Stimulated activated CD8-positive, alpha-beta memory T cell treated with anti-CD3 and anti-CD28 coated beads, Interleukin-15, amount 100 ng/mL, for 4 hours (primary cell): ENCODE measurements at regions not wholly inside any gene's neighbourhood (a gene's known extent, or its start where the extent isn't known, plus 50 kb on each side); places are given as distances from the start of the nearest gene placed in this dataset.

Experiments used
- DNase-seq, 2 donors: peaks; one replicate each; pipeline ENCODE4 v3.0.0-alpha.2; 2020; ENCODE audit warnings: low read depth in 2 of 2

DNA sequence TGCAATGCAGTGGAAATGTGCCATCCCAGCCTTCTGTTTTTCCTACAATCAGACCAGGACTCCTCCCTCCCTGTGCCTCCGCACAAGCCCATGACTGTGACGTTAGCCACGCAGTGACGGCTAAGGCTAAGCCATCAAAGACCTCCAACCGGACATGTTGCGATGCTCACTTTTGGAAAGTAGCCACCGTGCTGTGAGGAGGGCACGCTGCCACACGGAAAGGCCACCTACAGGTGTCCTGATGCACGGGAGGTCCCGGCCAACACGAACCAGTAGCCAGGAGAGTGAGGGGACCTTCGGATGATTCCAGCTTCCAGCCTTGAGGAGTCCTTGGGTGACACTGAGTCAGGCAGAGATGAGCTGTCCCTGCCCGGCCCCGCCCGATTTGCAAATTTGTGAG lies 53.9 kb downstream of the FOXL1 start:
- DNase-seq: no peak

- no peak for DNase-seq
Measured at GRCh38 chr16:86632944-86633343, 54.6 kb downstream of the FOXL1 start.

- DNase-seq: no peak
Measured at GRCh38 chr16:86634292-86634691, 55.9 kb downstream of the FOXL1 start.

- no peak for DNase-seq
Measured at GRCh38 chr16:86635176-86635876, 57.0 kb downstream of the FOXL1 start.

GRCh38 chr16:86635926-86636325 lies 57.6 kb downstream of the FOXL1 start:
- DNase-seq: no peak

DNA sequence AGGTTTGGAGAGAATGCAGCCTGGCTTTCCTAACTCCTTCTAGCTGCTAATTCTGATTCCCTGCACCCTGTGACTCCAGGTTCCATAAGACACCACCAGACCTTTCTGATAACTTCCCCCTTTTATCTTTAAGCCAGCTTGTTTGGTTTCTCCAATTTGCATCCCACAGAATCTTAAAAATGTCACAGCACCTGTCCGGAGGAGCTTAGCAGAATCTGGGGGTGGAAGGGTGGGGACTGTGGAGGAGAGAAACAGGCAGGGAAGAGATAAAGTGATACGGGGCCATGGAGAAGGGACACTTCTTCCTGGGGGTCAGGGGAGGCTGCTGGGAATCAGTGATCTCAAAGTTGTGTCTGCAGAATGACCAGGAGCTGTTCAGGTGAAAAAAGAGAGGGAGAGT lies 59.4 kb downstream of the FOXL1 start:
- DNase-seq: no peak

- no peak for DNase-seq
Measured at GRCh38 chr16:86638642-86639041, 60.3 kb downstream of the FOXL1 start.

- DNase-seq: no peak
Measured at GRCh38 chr16:86639354-86639753, 61.0 kb downstream of the FOXL1 start.

DNA sequence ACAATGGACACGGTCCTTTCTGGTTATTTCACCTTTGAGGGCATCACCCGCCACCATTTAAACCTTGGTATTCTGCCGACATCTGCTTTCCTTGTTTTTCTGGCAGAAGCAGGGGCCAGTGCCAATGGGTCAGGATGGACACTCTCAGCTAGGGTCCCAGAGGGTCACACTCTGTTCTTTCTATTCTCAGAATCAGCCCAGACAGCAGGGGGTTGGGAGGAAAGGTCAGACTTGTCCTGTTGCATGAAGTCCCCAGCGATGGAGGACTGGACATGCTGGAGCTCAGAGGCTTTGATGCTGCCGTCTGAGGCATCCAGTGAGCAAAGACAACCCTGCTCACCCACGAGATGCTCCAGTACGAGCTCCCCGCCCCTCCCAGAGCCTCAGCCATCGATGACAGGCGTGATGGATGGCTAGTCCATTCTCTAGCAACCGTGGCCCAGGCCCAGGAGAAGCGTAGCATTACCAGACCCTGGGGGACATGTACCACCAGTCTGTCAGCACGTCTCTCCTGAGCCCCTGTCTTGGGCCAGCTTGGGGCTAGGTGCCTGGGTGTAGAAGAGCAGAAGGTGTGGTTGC lies 62.0 kb downstream of the FOXL1 start:
- DNase-seq: no peak

- DNase-seq: no peak
Measured at GRCh38 chr16:86642087-86642486, 63.7 kb downstream of the FOXL1 start.

DNA sequence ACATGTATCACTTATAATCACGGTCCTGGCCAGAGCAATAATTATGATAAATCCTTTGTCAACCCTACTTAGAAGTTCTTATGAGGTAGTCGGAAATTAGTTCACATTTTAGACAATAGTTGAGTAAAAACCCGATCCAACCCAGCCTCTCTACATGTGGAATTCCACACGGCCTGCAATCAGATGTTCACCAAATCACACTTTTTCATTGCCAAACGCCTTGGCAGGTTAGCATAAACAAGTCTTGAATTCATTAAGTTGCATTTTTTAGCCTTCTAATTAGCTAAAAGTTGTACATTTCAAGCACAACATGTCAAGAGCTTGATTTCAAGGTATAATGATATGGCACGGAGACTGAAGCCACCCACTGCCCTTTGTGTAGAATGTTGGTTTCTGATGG lies 65.3 kb downstream of the FOXL1 start:
- no peak for DNase-seq

GRCh38 chr16:86647561-86647960 lies 69.2 kb downstream of the FOXL1 start:
- no peak for DNase-seq

- DNase-seq: no peak
Measured at GRCh38 chr16:86649875-86650274, 71.5 kb downstream of the FOXL1 start.

DNA sequence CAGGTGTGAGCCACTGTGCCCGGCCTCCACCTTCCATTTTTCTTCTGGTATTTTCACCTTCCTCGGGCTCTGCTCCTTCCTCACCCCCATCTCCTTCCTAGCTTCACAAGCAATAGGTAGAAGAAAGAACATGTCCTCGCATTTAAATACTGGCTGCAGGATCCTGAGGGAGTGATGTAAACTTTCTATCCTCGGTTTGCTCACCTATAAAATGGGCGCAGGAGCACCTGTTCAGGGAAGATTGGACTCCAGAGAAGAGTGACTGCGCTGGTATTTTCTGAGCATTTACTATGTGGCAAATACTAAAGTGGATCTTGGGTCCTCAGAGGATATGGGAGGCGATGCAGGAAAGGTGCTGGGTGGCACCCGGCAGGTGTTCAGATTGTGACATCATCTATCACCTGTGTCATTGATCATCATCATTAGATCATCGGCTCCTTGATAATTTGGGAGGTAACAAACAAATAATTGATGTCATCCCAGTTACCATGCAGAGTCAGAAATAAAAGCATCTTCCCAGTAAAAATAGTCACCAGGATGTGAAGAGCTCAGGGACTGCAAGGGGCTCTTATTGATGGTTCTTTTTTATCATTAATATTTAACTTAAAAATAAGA lies 72.8 kb downstream of the FOXL1 start:
- DNase-seq: no peak

- DNase-seq: no peak
Measured at GRCh38 chr16:86651823-86652222, 73.5 kb downstream of the FOXL1 start.

DNA sequence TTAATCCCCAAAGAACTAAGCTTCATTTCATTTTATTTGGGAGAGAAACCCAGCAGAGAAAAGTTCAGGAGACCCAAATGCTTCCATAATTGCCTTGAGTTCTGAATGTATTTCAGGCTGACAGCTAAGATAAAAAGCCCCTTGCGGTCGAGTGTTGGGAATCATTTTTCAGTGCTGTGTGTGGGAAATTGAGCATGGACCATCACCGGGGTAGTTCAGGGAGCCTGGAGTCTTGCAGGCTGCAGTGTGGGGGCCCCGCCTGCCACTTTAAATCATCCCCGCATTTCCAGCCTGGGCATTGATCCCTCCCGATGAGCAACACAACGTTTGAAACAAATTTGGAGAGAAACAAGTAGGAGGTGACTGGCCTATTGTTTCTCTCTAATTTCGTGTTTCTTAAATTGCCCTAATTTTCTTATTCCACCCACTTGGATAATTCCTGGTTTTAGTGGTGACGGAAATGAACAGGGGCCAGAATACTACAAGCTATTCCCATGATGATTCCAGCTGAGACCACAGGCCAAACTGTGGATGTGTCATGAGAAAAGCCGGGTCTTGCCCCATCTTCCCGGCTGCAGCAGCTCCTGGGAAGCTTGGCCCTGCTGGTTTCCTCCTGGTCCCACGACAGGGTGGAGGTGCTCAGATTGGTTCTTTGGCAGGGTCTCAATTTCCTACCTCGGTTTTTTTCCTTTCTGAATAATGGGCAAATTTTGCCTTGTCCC lies 75.1 kb downstream of the FOXL1 start:
- DNase-seq: no peak

DNA sequence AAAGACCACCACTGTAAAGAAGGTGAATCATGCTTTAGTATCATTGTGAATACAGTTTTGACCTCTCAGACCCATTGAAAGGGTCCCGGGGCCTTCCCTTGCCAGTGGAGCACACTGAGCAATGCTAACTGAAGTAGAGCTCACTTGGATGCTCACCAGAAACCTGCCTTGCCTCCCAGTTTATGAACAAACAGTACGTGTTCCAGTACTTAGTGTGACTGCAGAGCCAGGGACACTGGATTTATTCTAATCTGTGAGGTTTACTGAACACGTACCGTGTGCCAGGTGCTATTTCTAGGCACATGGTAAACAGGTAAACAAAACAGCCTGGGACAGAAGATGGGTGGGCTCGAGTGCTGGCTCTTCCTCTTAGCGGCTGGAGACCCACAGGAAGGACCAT lies 79.6 kb downstream of the FOXL1 start:
- DNase-seq: no peak

DNA sequence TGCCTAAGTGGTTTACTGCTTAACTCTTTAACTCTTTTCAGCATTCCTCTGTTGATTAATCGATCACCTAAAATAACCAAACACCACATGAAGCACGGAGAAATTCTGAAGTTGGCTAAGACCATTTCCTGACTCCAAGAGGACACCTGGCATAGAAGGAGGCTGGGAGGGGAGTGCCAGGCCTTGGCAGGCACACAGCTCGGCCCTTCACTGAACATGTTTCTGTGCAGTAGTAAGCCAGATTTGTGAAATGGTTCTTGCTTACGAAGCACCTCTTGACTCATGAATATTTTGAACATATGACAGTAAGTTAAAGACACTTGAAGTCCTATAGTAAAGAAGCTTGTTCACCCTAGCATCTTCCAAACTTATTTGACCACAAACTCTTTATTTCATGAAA lies 82.3 kb downstream of the FOXL1 start:
- no peak for DNase-seq

DNA sequence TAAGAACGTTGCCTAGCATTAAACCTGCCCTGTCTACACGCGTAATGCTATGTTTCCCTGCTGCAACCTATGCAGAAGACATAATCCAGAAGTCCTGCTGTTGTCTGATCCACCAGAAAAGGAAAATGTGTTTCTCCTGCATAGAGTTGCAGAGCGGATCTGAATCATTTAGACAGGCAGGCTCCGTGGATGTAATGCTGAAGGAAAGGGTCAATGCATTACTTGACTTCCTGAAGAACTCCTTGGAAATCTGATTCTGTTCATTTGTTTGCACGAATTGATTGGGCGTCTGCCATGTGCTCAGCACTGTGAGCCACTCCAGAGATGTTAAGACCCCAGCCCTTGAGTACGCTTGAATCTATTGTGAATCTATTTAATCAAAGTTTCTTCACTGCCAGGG lies 83.4 kb downstream of the FOXL1 start:
- DNase-seq: no peak

GRCh38 chr16:86662195-86662594 lies 83.8 kb downstream of the FOXL1 start:
- DNase-seq: no peak

GRCh38 chr16:86662740-86663139 lies 84.4 kb downstream of the FOXL1 start:
- no peak for DNase-seq

- DNase-seq: no peak
Measured at GRCh38 chr16:86663685-86664521, 85.6 kb downstream of the FOXL1 start.
